Naive B cell (primary cell): ENCODE measurements at regions not wholly inside any gene's neighbourhood (a gene's known extent, or its start where the extent isn't known, plus 50 kb on each side); places are given as distances from the start of the nearest gene placed in this dataset.

Experiments used
- ATAC-seq, 2 donors: fragments of 150-1000 bp; cut with Tn5 transposase; 2 replicates each; pipeline ENCODE4 v1.10.0; 2021; ENCODE audit warnings: low read depth in 2 of 2, mild to moderate bottlenecking in 2 of 2, moderate library complexity in 2 of 2
- DNase-seq: peaks from one replicate; pipeline ENCODE4 v3.0.0; 2022
- H3K27ac Mint-ChIP-seq, 6 donors: one replicate each; pipeline ENCODE4 v1.8.0; 2020 to 2022; ENCODE audit warnings: mild to moderate bottlenecking in 6 of 6, mixed read lengths in 6 of 6, moderate library complexity in 5 of 6, inconsistent platforms in 2 of 6
- H3K27me3 Mint-ChIP-seq, 3 donors: one replicate each; pipeline ENCODE4 v1.8.0; 2021 to 2022; ENCODE audit warnings: mixed read lengths in 3 of 3, mild to moderate bottlenecking in 1 of 3
- H3K36me3 Mint-ChIP-seq, 2 donors: one replicate each; pipeline ENCODE4 v1.8.0; 2020 to 2022; ENCODE audit warnings: mixed read lengths in 2 of 2, inconsistent platforms in 1 of 2, mild to moderate bottlenecking in 1 of 2
- H3K4me1 Mint-ChIP-seq, 3 donors: one replicate each; pipeline ENCODE4 v1.8.0; 2020 to 2022; ENCODE audit warnings: mixed read lengths in 3 of 3, inconsistent platforms in 1 of 3, mild to moderate bottlenecking in 1 of 3, moderate library complexity in 1 of 3
- H3K4me3 Mint-ChIP-seq, 8 donors: one replicate each; pipeline ENCODE4 v1.8.0; 2020 to 2022; ENCODE audit warnings: mild to moderate bottlenecking in 8 of 8, mixed read lengths in 8 of 8, moderate library complexity in 8 of 8, inconsistent platforms in 2 of 8
- H3K9me3 Mint-ChIP-seq, 7 donors: one replicate each; pipeline ENCODE4 v1.8.0; 2020 to 2022; ENCODE audit warnings: mixed read lengths in 7 of 7, mild to moderate bottlenecking in 5 of 7, inconsistent platforms in 2 of 7, moderate library complexity in 1 of 7

- no peaks in the 10 kb centered on the region for H3K36me3 Mint-ChIP-seq
- no peak overlapping the region for H3K4me3 Mint-ChIP-seq
- no peaks in the 10 kb centered on the region for H3K27me3 Mint-ChIP-seq
- ATAC-seq (no peak), DNase-seq (no peak)
- H3K27ac Mint-ChIP-seq, result no peak overlapping the region
- H3K9me3 Mint-ChIP-seq, result peaks cover 2 to 17% (median 8%) of the 10 kb centered on the region in 7 donors
- no peaks in the 10 kb centered on the region for H3K4me1 Mint-ChIP-seq
Measured at GRCh38 chr3:162643245-162643644, 1146.6 kb downstream of the OTOL1 start.

DNA sequence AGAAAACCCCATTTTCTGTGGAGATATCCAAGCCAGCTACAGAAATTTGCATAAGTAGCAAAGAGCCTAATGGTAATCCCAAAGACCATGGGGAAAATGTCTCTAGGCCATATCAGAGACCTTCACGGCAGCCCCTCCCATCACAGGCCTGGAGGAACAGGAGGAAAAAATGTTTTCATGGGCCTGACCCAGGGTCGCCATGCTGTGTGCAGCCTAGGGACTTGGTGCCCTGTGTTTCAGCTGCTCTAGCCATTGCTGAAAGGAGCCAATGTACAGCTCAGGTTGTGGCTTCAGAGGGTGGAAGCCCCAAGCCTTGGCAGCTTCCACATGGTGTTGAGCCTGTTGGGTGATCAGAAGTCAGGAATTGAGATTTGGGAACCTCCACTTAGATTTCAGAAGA, 1150.7 kb downstream of the OTOL1 start:
- Mint-ChIP-seq H3K9me3 (peaks cover 4 to 23% (median 8%) of the 10 kb centered on the region in 7 donors), H3K36me3 (no peaks in the 10 kb centered on the region), H3K27ac (no peak overlapping the region), H3K4me3 (no peak overlapping the region), H3K27me3 (no peaks in the 10 kb centered on the region), H3K4me1 (no peaks in the 10 kb centered on the region)
- no peak for DNase-seq
- no peak for ATAC-seq

GRCh38 chr3:162658003-162658402, 1161.4 kb downstream of the OTOL1 start:
- no peaks in the 10 kb centered on the region for H3K4me1 Mint-ChIP-seq
- no peak for ATAC-seq
- H3K36me3 Mint-ChIP-seq, result no peaks in the 10 kb centered on the region
- no peak overlapping the region for H3K27ac Mint-ChIP-seq
- DNase-seq, result no peak
- H3K27me3 Mint-ChIP-seq, result no peaks in the 10 kb centered on the region
- peaks cover 0 to 11% (median 0%) of the 10 kb centered on the region in 7 donors for H3K9me3 Mint-ChIP-seq
- H3K4me3 Mint-ChIP-seq, result no peak overlapping the region

- no peaks in the 10 kb centered on the region for H3K36me3 Mint-ChIP-seq
- peaks cover 0 to 10% (median 3%) of the 10 kb centered on the region in 7 donors for H3K9me3 Mint-ChIP-seq
- no peak overlapping the region for H3K27ac Mint-ChIP-seq
- DNase-seq (no peak), ATAC-seq (no peak)
- no peaks in the 10 kb centered on the region for H3K4me1 Mint-ChIP-seq
- H3K4me3 Mint-ChIP-seq, result no peak overlapping the region
- H3K27me3 Mint-ChIP-seq, result no peaks in the 10 kb centered on the region
Measured at GRCh38 chr3:162665684-162666391, 1169.2 kb downstream of the OTOL1 start.

- Mint-ChIP-seq H3K27me3 (no peaks in the 10 kb centered on the region), H3K4me1 (no peaks in the 10 kb centered on the region), H3K4me3 (no peak overlapping the region), H3K27ac (no peak overlapping the region), H3K36me3 (no peaks in the 10 kb centered on the region), H3K9me3 (peaks cover 0 to 10% (median 3%) of the 10 kb centered on the region in 7 donors)
- no peak for DNase-seq
- ATAC-seq, result no peak
Measured at GRCh38 chr3:162666835-162667234, 1170.2 kb downstream of the OTOL1 start.

GRCh38 chr3:162670181-162670580, 1173.6 kb downstream of the OTOL1 start:
- H3K4me1 Mint-ChIP-seq, result no peaks in the 10 kb centered on the region
- H3K27me3 Mint-ChIP-seq, result no peaks in the 10 kb centered on the region
- no peak overlapping the region for H3K27ac Mint-ChIP-seq
- H3K36me3 Mint-ChIP-seq, result no peaks in the 10 kb centered on the region
- ATAC-seq (no peak), DNase-seq (no peak)
- no peak overlapping the region for H3K4me3 Mint-ChIP-seq
- H3K9me3 Mint-ChIP-seq, result peaks cover 0 to 10% (median 3%) of the 10 kb centered on the region in 7 donors

GRCh38 chr3:162677475-162677874, 1180.9 kb downstream of the OTOL1 start:
- H3K27me3 Mint-ChIP-seq, result no peaks in the 10 kb centered on the region
- no peak overlapping the region for H3K4me3 Mint-ChIP-seq
- no peaks in the 10 kb centered on the region for H3K36me3 Mint-ChIP-seq
- DNase-seq (no peak), ATAC-seq (no peak)
- H3K4me1 Mint-ChIP-seq, result no peaks in the 10 kb centered on the region
- no peak overlapping the region for H3K27ac Mint-ChIP-seq
- no peaks in the 10 kb centered on the region for H3K9me3 Mint-ChIP-seq

DNA sequence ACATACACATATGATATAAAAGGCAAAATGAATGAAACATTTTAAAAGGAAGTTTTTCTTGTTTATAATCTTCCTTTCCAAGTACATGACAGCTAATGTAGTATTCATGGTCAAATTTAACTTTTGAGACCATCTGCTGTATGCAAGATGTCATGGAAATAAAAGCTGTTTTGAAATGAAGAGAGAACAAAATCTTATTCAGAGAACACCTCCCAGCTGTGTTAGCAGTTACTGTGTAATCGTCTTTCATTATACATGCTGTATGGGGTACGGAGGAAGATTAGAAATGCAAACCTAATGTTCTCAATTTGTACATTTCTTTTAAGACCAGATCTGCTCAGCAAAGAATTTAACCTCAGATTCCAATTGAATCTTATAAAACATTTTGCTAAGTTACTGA, 1182.3 kb downstream of the OTOL1 start:
- DNase-seq (no peak), ATAC-seq (no peak)
- H3K4me3 Mint-ChIP-seq, result no peak overlapping the region

DNA sequence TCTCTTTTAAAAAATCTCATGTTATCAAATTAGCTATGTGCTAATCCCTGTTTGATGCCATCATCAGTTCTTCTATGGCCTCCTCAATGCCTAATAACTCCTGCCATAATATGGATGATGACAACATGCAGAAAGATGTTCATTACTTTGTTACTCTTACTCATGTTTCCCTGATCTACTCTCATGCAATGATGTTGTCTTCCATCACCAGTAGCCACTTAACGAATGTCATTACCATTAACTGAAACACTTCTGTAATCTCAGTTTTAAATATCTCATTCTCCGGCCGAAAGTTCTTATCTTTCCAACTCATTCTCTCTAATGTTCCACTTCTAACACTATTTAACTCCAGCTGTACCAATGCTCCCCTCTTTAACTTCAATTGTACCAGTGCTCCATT, 1187.7 kb downstream of the OTOL1 start:
- peaks cover 0 to 11% (median 2%) of the 10 kb centered on the region in 7 donors for H3K9me3 Mint-ChIP-seq
- H3K4me1 Mint-ChIP-seq, result no peaks in the 10 kb centered on the region
- H3K27ac Mint-ChIP-seq, result no peak overlapping the region
- DNase-seq, result no peak
- no peak overlapping the region for H3K4me3 Mint-ChIP-seq
- H3K27me3 Mint-ChIP-seq, result no peaks in the 10 kb centered on the region
- H3K36me3 Mint-ChIP-seq, result no peaks in the 10 kb centered on the region
- no peak for ATAC-seq

More for the DNA sequence above, 1182.3 kb downstream of the OTOL1 start:
- Mint-ChIP-seq H3K27me3 (no peaks in the 10 kb centered on the region), H3K4me1 (no peaks in the 10 kb centered on the region), H3K36me3 (no peaks in the 10 kb centered on the region), H3K9me3 (no peaks in the 10 kb centered on the region), H3K27ac (no peak overlapping the region)

GRCh38 chr3:162699291-162699690, 1202.7 kb downstream of the OTOL1 start:
- Mint-ChIP-seq H3K4me3 (no peak overlapping the region), H3K4me1 (no peaks in the 10 kb centered on the region), H3K27ac (no peak overlapping the region), H3K27me3 (no peaks in the 10 kb centered on the region), H3K36me3 (no peaks in the 10 kb centered on the region), H3K9me3 (peaks cover 0 to 5% (median 0%) of the 10 kb centered on the region in 7 donors)
- DNase-seq (no peak), ATAC-seq (no peak)

DNA sequence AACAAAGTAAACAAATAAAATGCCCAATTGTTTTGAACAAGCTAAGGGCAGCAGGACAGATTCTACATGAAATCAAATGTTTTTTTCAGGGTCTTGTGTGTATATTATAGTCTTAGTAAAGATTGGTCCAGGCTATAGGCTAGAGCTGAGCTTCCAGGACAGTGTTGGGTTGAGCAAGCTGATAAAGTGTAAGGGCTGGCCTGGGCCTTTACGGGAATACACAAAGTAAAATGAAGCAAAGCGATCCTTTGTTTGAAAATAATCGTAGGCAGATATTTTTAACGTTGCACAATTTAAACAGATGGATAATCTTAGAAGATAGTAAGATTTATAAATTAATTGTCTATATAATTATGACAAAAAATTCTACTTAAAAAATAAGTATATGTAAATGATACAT, 1204.6 kb downstream of the OTOL1 start:
- H3K4me1 Mint-ChIP-seq, result no peaks in the 10 kb centered on the region
- no peak for ATAC-seq
- peaks cover 0 to 5% (median 0%) of the 10 kb centered on the region in 7 donors for H3K9me3 Mint-ChIP-seq
- DNase-seq, result no peak
- no peaks in the 10 kb centered on the region for H3K36me3 Mint-ChIP-seq
- H3K27me3 Mint-ChIP-seq, result no peaks in the 10 kb centered on the region
- no peak overlapping the region for H3K4me3 Mint-ChIP-seq
- H3K27ac Mint-ChIP-seq, result no peak overlapping the region

DNA sequence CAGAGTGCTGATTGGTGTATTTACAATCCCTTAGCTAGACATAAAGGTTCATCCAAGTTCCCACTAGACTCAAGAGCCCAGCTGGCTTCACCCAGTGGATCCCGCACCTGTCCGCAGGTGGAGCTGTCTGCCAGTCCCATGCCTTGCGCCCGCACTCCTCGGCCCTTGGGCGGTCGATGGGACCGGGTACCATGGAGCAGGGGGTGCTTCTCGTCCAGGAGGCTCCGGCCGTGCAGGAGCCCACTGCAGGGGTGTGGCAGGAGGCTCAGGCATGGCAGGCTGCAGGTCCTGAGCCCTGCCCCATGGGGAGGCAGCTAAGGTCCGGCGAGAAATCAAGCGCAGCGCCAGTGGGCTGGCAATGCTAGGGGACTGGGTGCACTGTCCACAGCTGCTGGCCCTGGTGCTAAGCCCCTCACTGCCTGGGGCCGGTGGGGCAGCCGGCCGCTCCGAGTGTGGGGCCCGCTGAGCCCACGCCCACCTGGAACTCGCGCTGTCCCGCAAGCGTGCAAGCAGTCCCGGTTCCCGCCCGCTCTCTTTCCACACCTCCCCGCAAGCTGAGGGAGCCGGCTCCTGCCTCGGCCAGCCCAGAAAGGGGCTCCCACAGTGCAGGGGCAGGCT, 1206.3 kb downstream of the OTOL1 start:
- H3K27me3 Mint-ChIP-seq, result no peaks in the 10 kb centered on the region
- ATAC-seq (no peak), DNase-seq (no peak)
- H3K4me3 Mint-ChIP-seq, result no peak overlapping the region
- H3K36me3 Mint-ChIP-seq, result no peaks in the 10 kb centered on the region
- H3K27ac Mint-ChIP-seq, result no peak overlapping the region
- no peaks in the 10 kb centered on the region for H3K4me1 Mint-ChIP-seq
- peaks cover 0 to 5% (median 0%) of the 10 kb centered on the region in 7 donors for H3K9me3 Mint-ChIP-seq

DNA sequence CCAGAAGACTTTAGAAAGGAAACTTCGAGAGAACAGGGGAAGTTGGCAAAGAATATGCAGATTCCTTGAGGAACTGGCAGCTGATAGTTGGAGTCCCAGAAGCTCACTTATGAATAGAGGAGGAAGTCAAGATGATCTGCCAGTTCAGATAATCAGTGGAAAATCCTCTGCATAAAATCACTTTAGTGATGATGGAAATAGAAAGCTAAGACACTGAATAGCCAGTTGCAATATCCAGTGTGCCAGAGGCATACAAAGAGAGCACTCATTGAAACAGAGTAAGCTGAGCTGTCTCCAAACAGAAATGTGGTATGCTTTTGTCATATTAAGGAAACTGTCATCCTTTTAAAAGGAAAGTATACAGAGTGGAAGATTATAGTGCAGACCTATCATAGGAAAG, 1207.6 kb downstream of the OTOL1 start:
- no peaks in the 10 kb centered on the region for H3K36me3 Mint-ChIP-seq
- H3K4me3 Mint-ChIP-seq, result no peak overlapping the region
- no peak overlapping the region for H3K27ac Mint-ChIP-seq
- H3K27me3 Mint-ChIP-seq, result no peaks in the 10 kb centered on the region
- no peak for DNase-seq
- no peak for ATAC-seq
- H3K9me3 Mint-ChIP-seq, result peaks cover 0 to 5% (median 0%) of the 10 kb centered on the region in 7 donors
- no peaks in the 10 kb centered on the region for H3K4me1 Mint-ChIP-seq

DNA sequence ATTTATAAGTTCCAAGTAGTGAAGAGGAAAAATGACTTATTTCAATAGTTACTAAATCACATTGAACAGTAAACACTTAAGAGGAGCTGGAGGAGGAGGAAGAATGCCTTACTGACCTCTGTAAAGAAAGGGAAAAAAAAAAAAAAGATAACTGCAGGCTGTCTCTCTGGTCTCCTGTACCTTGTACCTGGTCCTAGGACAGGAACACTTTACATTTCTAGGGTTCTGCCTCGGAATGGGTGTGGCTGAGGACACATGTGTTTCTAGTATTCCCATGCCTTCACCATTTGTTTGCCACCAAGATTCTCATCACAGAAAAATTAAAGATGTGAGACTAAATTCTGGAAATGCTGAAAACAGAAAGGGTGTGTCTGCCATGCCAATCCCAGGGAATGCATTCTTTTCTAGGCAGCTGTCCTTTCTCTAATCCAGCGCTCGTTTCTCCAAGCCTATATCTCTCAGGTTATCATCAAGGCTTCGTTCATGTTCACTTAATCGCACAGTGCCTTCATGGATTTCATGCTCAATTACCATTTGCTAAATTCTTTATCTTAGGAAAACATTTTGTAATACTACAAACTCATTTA, 1208.3 kb downstream of the OTOL1 start:
- Mint-ChIP-seq H3K27me3 (no peaks in the 10 kb centered on the region), H3K4me3 (no peak overlapping the region), H3K4me1 (no peaks in the 10 kb centered on the region), H3K36me3 (no peaks in the 10 kb centered on the region), H3K27ac (no peak overlapping the region), H3K9me3 (peaks cover 0 to 8% (median 0%) of the 10 kb centered on the region in 7 donors)
- DNase-seq (no peak), ATAC-seq (no peak)
